H1 (cell line): ENCODE measurements at regions not wholly inside any gene's neighbourhood (a gene's known extent, or its start where the extent isn't known, plus 50 kb on each side); places are given as distances from the start of the nearest gene placed in this dataset.

Source experiments
- CTCF ChIA-PET: fragments of 300-600 bp; sonication (Branson Sonifier 250); formaldehyde crosslinking; loops from one replicate; lab custom pipeline; 2021; ENCODE audit not compliant: partially characterized antibody; lab: Charles Lee
- POLR2A ChIA-PET: fragments of 300-600 bp; sonication (Branson Sonifier 250); formaldehyde crosslinking; loops from one replicate; lab custom pipeline; 2021; ENCODE audit warnings: inconsistent platforms; ENCODE audit not compliant: partially characterized antibody; lab: Charles Lee
- DNase-seq, 2 experiments: peaks; one replicate each; pipeline versions ENCODE4 v3.0.0 to v3.0.0-alpha.2; 2010 to 2022; ENCODE audit warnings: low spot score in 2 of 2, low read depth in 1 of 2, mixed read lengths in 1 of 2
- FAIRE-seq: peaks from 2 replicates; lab custom pipeline; 2011; peaks lifted over from hg19 to GRCh38; lab: Jason Lieb, UNC
- H2AFZ ChIP-seq: 2 replicates; pipeline ENCODE4 v1.8.1; 2012; ENCODE audit warnings: low read length, inconsistent platforms
- H2AK5ac ChIP-seq: 2 replicates; pipeline ENCODE4 v1.6.1; 2013; ENCODE audit warnings: low read depth, low read length
- H2BK120ac ChIP-seq: replicated peaks from 2 replicates; pipeline ENCODE3; 2013; ENCODE audit warnings: low read depth, low read length, inconsistent platforms
- H2BK12ac ChIP-seq: 2 replicates; pipeline ENCODE4 v1.6.1; 2013; ENCODE audit warnings: low read depth, low read length
- H2BK15ac ChIP-seq: 2 replicates; pipeline ENCODE4 v1.6.1; 2013; ENCODE audit warnings: low read length
- H2BK20ac ChIP-seq: 2 replicates; pipeline ENCODE4 v1.6.1; 2013; ENCODE audit warnings: low read length
- H2BK5ac ChIP-seq: 2 replicates; pipeline ENCODE4 v1.6.1; 2013; ENCODE audit warnings: low read depth, low read length
- H3K14ac ChIP-seq: 2 replicates; pipeline ENCODE4 v1.6.1; 2013; ENCODE audit warnings: inconsistent platforms; ENCODE audit not compliant: insufficient read length
- H3K18ac ChIP-seq: 2 replicates; pipeline ENCODE4 v1.6.1; 2013; ENCODE audit warnings: low read length; ENCODE audit errors: extremely low read depth
- H3K23ac ChIP-seq: 2 replicates; pipeline ENCODE4 v1.6.1; 2013; ENCODE audit warnings: inconsistent platforms; ENCODE audit not compliant: insufficient read length
- H3K23me2 ChIP-seq: 2 replicates; pipeline ENCODE4 v1.6.1; 2013; ENCODE audit warnings: low read depth, low read length
- H3K27ac ChIP-seq: 2 replicates; pipeline ENCODE4 v1.6.1; 2011; ENCODE audit warnings: low read depth, low read length, inconsistent platforms
- H3K27me3 ChIP-seq, 4 experiments: replicated peaks in 1 of 4; 1 replicate in 1 of 4; 2 replicates in 3 of 4; pipeline versions ENCODE4 v1.6.1 to v1.8.1; 2011 to 2013; ENCODE audit warnings: low read length in 3 of 4, mild to moderate bottlenecking in 3 of 4, inconsistent platforms in 2 of 4, mixed read lengths in 2 of 4, moderate library complexity in 1 of 4; ENCODE audit not compliant: control insufficient read depth in 3 of 4, insufficient read depth in 3 of 4; ENCODE audit errors: extremely low read depth in 1 of 4
- H3K36me3 ChIP-seq, 4 experiments: 2 replicates each; pipeline versions ENCODE4 v1.6.1 to v1.8.1; 2011 to 2013; ENCODE audit warnings: mild to moderate bottlenecking in 4 of 4, low read length in 3 of 4, moderate library complexity in 2 of 4, control low read depth in 1 of 4, inconsistent platforms in 1 of 4; ENCODE audit not compliant: insufficient read depth in 4 of 4, control insufficient read depth in 2 of 4
- H3K4ac ChIP-seq: replicated peaks from 2 replicates; pipeline ENCODE3; 2013; ENCODE audit warnings: low read length, low read depth, mixed read lengths, inconsistent platforms; ENCODE audit not compliant: insufficient read length
- H3K4me1 ChIP-seq, 4 experiments: replicated peaks in 1 of 4; 1 replicate in 1 of 4; 2 replicates in 3 of 4; pipeline versions ENCODE4 v1.6.1 to v1.8.1; 2011 to 2013; ENCODE audit warnings: low read length in 3 of 4, inconsistent platforms in 2 of 4, mixed read lengths in 1 of 4; ENCODE audit not compliant: insufficient read depth in 4 of 4, control insufficient read depth in 3 of 4
- H3K4me2 ChIP-seq, 2 experiments: 2 replicates each; pipeline versions ENCODE4 v1.6.1 to v1.8.1; 2011 to 2013; ENCODE audit warnings: low read depth in 2 of 2, low read length in 2 of 2, control low read depth in 1 of 2, inconsistent platforms in 1 of 2, mild to moderate bottlenecking in 1 of 2; ENCODE audit not compliant: insufficient read depth in 1 of 2
- H3K4me3 ChIP-seq, 4 experiments: fragments of 200-600, 300-600 bp in 1 of 4; sonication (generic), shearing (Covaris generic), sonication (Bioruptor Twin) in 1 of 4; 2 replicates each; pipeline versions ENCODE4 v1.5.1 to v1.8.1; 2011 to 2016; ENCODE audit warnings: low read length in 4 of 4, low read depth in 3 of 4, control low read depth in 2 of 4, inconsistent platforms in 2 of 4, mild to moderate bottlenecking in 2 of 4, mixed read lengths in 1 of 4, moderate library complexity in 1 of 4; ENCODE audit not compliant: insufficient read depth in 2 of 4; ENCODE audit errors: extremely low read depth in 1 of 4
- H3K56ac ChIP-seq: replicated peaks from 2 replicates; pipeline ENCODE3; 2013; ENCODE audit warnings: low read depth, mild to moderate bottlenecking, mixed read lengths, low read length, inconsistent platforms; ENCODE audit not compliant: insufficient read length
- H3K79me1 ChIP-seq: 2 replicates; pipeline ENCODE4 v1.6.1; 2013; ENCODE audit warnings: low read depth, low read length, control low read depth
- H3K79me2 ChIP-seq, 2 experiments: 2 replicates each; pipeline versions ENCODE4 v1.6.1 to v1.8.1; 2012 to 2013; ENCODE audit warnings: low read length in 2 of 2, mild to moderate bottlenecking in 2 of 2, inconsistent platforms in 1 of 2; ENCODE audit not compliant: insufficient read depth in 2 of 2, control insufficient read depth in 1 of 2
- H3K9ac ChIP-seq, 4 experiments: replicated peaks in 1 of 4; 1 replicate in 1 of 4; 2 replicates in 3 of 4; pipeline versions ENCODE4 v1.6.1 to v1.8.1; 2011 to 2013; ENCODE audit warnings: low read depth in 3 of 4, low read length in 3 of 4, control low read depth in 2 of 4, mild to moderate bottlenecking in 2 of 4, moderate library complexity in 2 of 4, inconsistent platforms in 1 of 4; ENCODE audit errors: extremely low read depth in 1 of 4
- H3K9me3 ChIP-seq, 2 experiments: 2 replicates each; pipeline versions ENCODE4 v1.6.1 to v1.8.1; 2012 to 2013; ENCODE audit warnings: mild to moderate bottlenecking in 2 of 2, moderate library complexity in 2 of 2, control low read depth in 1 of 2, inconsistent platforms in 1 of 2, low read depth in 1 of 2, low read length in 1 of 2, mixed read lengths in 1 of 2; ENCODE audit not compliant: insufficient read depth in 2 of 2
- H4K20me1 ChIP-seq, 2 experiments: replicated peaks in 1 of 2; 2 replicates each; pipeline versions ENCODE3 to v1.8.1; 2011 to 2013; ENCODE audit warnings: inconsistent platforms in 2 of 2, low read length in 2 of 2, mild to moderate bottlenecking in 1 of 2; ENCODE audit not compliant: insufficient read depth in 2 of 2, control insufficient read depth in 1 of 2
- H4K5ac ChIP-seq: 2 replicates; pipeline ENCODE4 v1.6.1; 2013; ENCODE audit warnings: low read length, low read depth, mixed read lengths, inconsistent platforms; ENCODE audit not compliant: insufficient read length
- H4K8ac ChIP-seq: 2 replicates; pipeline ENCODE4 v1.8.0; 2013; ENCODE audit warnings: mild to moderate bottlenecking, moderate library complexity, low read length, inconsistent platforms; ENCODE audit not compliant: insufficient read depth; ENCODE audit errors: extremely low read depth
- H4K91ac ChIP-seq: replicated peaks from 2 replicates; pipeline ENCODE3; 2013; ENCODE audit warnings: low read length, mixed read lengths, inconsistent platforms; ENCODE audit not compliant: insufficient read length
- ATF3 ChIP-seq: IDR thresholded peaks from 2 replicates; pipeline ENCODE4 v1.6.1; 2011; ENCODE audit warnings: low read depth, mild to moderate bottlenecking, low read length; ENCODE audit not compliant: insufficient read depth
- CREB1 ChIP-seq: IDR thresholded peaks from 2 replicates; pipeline ENCODE4 v1.6.1; 2012; ENCODE audit warnings: inconsistent platforms
- CTCF ChIP-seq, 3 experiments: IDR thresholded peaks; 1 replicate in 2 of 3; 2 replicates in 1 of 3; pipeline versions ENCODE4 v1.5.1 to v1.6.1; 2011; ENCODE audit warnings: low read length in 3 of 3, mild to moderate bottlenecking in 3 of 3, inconsistent platforms in 2 of 3, low read depth in 1 of 3, moderate library complexity in 1 of 3; ENCODE audit not compliant: insufficient read depth in 1 of 3; ENCODE audit errors: control extremely low read depth in 1 of 3
- GABPA ChIP-seq: IDR thresholded peaks from 2 replicates; pipeline ENCODE4 v1.6.1; 2011; ENCODE audit warnings: mild to moderate bottlenecking, low read length, moderate library complexity, borderline replicate concordance; ENCODE audit not compliant: insufficient read depth
- JUND ChIP-seq: IDR thresholded peaks from 2 replicates; pipeline ENCODE4 v1.6.1; 2011; ENCODE audit warnings: mild to moderate bottlenecking, improper control_type of control experiment, low read length
- NANOG ChIP-seq: IDR thresholded peaks from 2 replicates; pipeline ENCODE4 v1.6.1; 2011; ENCODE audit warnings: low read length, low read depth, mild to moderate bottlenecking, inconsistent platforms; ENCODE audit not compliant: insufficient read depth, poor library complexity, severe bottlenecking
- POU5F1 ChIP-seq: IDR thresholded peaks from 2 replicates; pipeline ENCODE4 v1.6.1; 2011; ENCODE audit warnings: low read depth, mild to moderate bottlenecking, low read length, moderate library complexity
- RBBP5 ChIP-seq: IDR thresholded peaks from 2 replicates; pipeline ENCODE4 v1.7.1; 2012; ENCODE audit warnings: low read depth, mild to moderate bottlenecking, inconsistent platforms, low read length, moderate library complexity, borderline replicate concordance
- RNF2 ChIP-seq: fragments of 200-900, 300-1000 bp; sonication (generic); IDR thresholded peaks from 2 replicates; pipeline ENCODE4 v1.7.1; 2016; ENCODE audit warnings: borderline replicate concordance, low read depth, mild to moderate bottlenecking, antibody characterized with exemption, low read length; ENCODE audit not compliant: poor library complexity, severe bottlenecking; ENCODE audit errors: missing control alignments
- SIN3A ChIP-seq, 2 experiments: IDR thresholded peaks in 1 of 2; conservative IDR thresholded peaks in 1 of 2; 2 replicates each; pipeline ENCODE4 v1.6.1; 2011 to 2012; ENCODE audit warnings: low read length in 2 of 2, improper control_type of control experiment in 1 of 2, low read depth in 1 of 2, mild to moderate bottlenecking in 1 of 2
- TAF1 ChIP-seq: IDR thresholded peaks from 2 replicates; pipeline ENCODE4 v1.6.1; 2011; ENCODE audit warnings: mild to moderate bottlenecking, low read depth, low read length
- WGBS, 2 experiments: shearing (Covaris generic) in 1 of 2; methylation state at CpG; one replicate each; pipeline versions ENCODE4 v1.1.6 to v1.1.7; 2013 to 2015; ENCODE audit warnings: low lambda C conversion rate in 2 of 2, mixed read lengths in 2 of 2, inconsistent platforms in 1 of 2, low coverage in 1 of 2, missing lambda C conversion rate in 1 of 2; ENCODE audit not compliant: insufficient replicate concordance in 2 of 2, insufficient coverage in 1 of 2, insufficient read length in 1 of 2; ENCODE audit errors: extremely low coverage in 1 of 2, missing lambda C conversion rate in 1 of 2; 5-methylcytosine and 5-hydroxymethylcytosine counted together

GRCh38 chr10:118436742-118437141 is 94.6 kb upstream of the FAM204A start:
- ChIA-PET POLR2A (no interaction called here), CTCF (interaction anchor here (0.7 to 1.2 kb wide), 5 partner anchors 14 to 177 kb away, joined by 3 to 5 read pairs (median 3); no protein-coding TSS in a partner anchor)
- no peaks in the 10 kb centered on the region for H3K27me3 ChIP-seq
- 0 out of 2 replicates have a peak, but pooled peaks cover 1% of the 10 kb centered on the region for H3K23me2 ChIP-seq
- H4K20me1 ChIP-seq, result no peaks in the 10 kb centered on the region
- H3K4ac ChIP-seq, result no peak overlapping the region
- no peaks in the 10 kb centered on the region for H3K36me3 ChIP-seq
- no peaks in the 10 kb centered on the region for H3K4me1 ChIP-seq
- no peak overlapping the region for H3K9ac ChIP-seq
- H3K18ac ChIP-seq, result no peak overlapping the region
- no peak overlapping the region for H4K5ac ChIP-seq
- DNase-seq (no peak), FAIRE-seq (no peak)
- H4K8ac ChIP-seq, result no peak overlapping the region
- H2BK20ac ChIP-seq, result no peak overlapping the region
- H3K23ac ChIP-seq, result no peak overlapping the region
- no peak overlapping the region for H3K4me2 ChIP-seq
- H3K9me3 ChIP-seq, result no peaks in the 10 kb centered on the region
- H2AFZ ChIP-seq, result no peak overlapping the region
- no peak overlapping the region for H2AK5ac ChIP-seq
- no peak overlapping the region for H2BK120ac ChIP-seq
- H2BK15ac ChIP-seq, result no peak overlapping the region
- no peak overlapping the region for H3K4me3 ChIP-seq
- no peak overlapping the region for H2BK12ac ChIP-seq
- no peak overlapping the region for H3K56ac ChIP-seq
- H4K91ac ChIP-seq, result no peak overlapping the region
- WGBS, 2 experiments, result 91% methylated on average over 1 of the region's 1 CpG; no CpG with 5 or more reads in 1 of the 2 experiments
- no peak overlapping the region for H3K27ac ChIP-seq
- H3K79me2 ChIP-seq, result no peaks in the 10 kb centered on the region
- no peak overlapping the region for H2BK5ac ChIP-seq
- H3K79me1 ChIP-seq, result no peaks in the 10 kb centered on the region
- H3K14ac ChIP-seq, result no peak overlapping the region
- TF ChIP-seq RNF2 (no peak), CREB1 (no peak), RBBP5 (no peak), POU5F1 (no peak), SIN3A (conservative IDR thresholded peaks at IDR 0.05 in 1 of 2, IDR thresholded peaks at IDR 0.05 in 1 of 2; ENCODE audit: low read depth in 1 of 2, low read length in 2 of 2) (no peak), GABPA (no peak), ATF3 (no peak), TAF1 (no peak), NANOG (no peak), CTCF (IDR thresholded peaks at IDR 0.05; ENCODE audit: control extremely low read depth in 1 of 3, insufficient read depth in 1 of 3, low read depth in 1 of 3, low read length in 3 of 3) (no peak), JUND (no peak)
